ENCODE measurements at regions not wholly inside any gene's neighbourhood (a gene's known extent, or its start where the extent isn't known, plus 50 kb on each side); places are given as distances from the start of the nearest gene placed in this dataset.
"Not testable (repeated sequence)": the region's sequence is repeated elsewhere in the genome, so short reads cannot be mapped to it uniquely, and the experiment has no call there.

DNA sequence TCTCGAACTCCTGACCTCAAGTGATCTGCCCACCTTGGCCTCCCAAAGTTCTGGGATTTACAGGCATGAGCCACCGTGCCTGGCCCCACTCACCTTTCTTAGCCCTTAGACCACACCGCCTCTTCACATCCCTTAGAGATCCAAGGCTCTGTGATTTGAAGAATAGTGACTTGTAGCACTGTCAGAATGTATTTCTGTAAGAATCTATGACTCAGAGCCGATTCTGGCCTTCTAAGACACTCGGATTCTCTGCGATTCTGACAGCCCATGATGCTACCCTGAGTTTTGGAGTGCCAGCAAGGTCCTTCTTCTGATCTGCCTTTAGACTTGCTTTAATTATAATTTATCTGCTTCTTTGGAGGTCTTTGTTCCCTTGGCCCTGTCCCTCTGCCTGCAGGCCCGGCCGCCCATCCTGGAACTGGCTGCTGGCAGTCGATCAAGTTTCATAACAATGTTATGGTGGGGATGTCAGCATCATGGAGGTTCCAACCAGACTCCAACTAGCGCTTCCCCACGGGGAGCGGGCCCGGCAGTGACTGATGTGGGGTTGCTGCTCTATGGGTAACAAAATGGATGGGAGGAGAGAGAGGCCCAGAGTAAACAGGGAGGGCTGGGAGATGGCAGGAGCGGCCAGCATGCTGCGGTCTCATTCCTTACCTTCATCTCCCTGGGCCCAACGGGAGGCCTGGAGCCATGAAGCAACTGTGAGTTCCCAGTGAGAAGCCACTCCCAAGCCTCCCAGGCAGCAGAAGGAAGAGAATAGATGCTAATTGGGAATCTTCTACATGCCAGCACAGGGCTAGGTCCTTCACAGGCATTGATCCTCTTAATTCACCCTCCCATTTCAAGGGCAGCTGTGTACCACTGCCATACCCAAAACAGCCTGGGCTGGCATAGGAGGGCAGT is 55.7 kb upstream of the RASD2 start:
- Histone ChIP-seq H3K9me2 (ENCODE audit: insufficient read depth, low read length) (no peaks in the 10 kb centered on the region), H3K4me3 (ENCODE audit: low read length) (no peak overlapping the region), H3K9ac (ENCODE audit: low read length) (no peak overlapping the region), H2AFZ (ENCODE audit: low read depth, low read length) (no peak overlapping the region), H3K9me3 (ENCODE audit: low read length) (no peaks in the 10 kb centered on the region), H3K4me2 (ENCODE audit: low read length) (no peak overlapping the region), H3K27me3 (ENCODE audit: insufficient read depth, low read depth, low read length) (no peaks in the 10 kb centered on the region), H3K79me2 (replicated peaks; ENCODE audit: insufficient read depth, low read length) (no peaks in the 10 kb centered on the region), H4K20me1 (ENCODE audit: insufficient read depth) (no peaks in the 10 kb centered on the region), H3K27ac (ENCODE audit: low read length) (no peak overlapping the region), H3K36me3 (ENCODE audit: insufficient read depth, low read length) (no peaks in the 10 kb centered on the region), H3F3A (ENCODE audit: insufficient read depth, low read length, poor library complexity, severe bottlenecking) (no peaks in the 10 kb centered on the region)
- TF ChIP-seq EP300 (conservative IDR thresholded peaks at IDR 0.05; ENCODE audit: poor library complexity, severe bottlenecking) (no peak), EZH2 (IDR thresholded peaks at IDR 0.05; ENCODE audit: borderline replicate concordance, insufficient read depth, low read length, poor library complexity, severe bottlenecking) (no peak), POLR2AphosphoS5 (IDR thresholded peaks at IDR 0.05) (no peak)
- TF ChIP-seq, protein P1, sequence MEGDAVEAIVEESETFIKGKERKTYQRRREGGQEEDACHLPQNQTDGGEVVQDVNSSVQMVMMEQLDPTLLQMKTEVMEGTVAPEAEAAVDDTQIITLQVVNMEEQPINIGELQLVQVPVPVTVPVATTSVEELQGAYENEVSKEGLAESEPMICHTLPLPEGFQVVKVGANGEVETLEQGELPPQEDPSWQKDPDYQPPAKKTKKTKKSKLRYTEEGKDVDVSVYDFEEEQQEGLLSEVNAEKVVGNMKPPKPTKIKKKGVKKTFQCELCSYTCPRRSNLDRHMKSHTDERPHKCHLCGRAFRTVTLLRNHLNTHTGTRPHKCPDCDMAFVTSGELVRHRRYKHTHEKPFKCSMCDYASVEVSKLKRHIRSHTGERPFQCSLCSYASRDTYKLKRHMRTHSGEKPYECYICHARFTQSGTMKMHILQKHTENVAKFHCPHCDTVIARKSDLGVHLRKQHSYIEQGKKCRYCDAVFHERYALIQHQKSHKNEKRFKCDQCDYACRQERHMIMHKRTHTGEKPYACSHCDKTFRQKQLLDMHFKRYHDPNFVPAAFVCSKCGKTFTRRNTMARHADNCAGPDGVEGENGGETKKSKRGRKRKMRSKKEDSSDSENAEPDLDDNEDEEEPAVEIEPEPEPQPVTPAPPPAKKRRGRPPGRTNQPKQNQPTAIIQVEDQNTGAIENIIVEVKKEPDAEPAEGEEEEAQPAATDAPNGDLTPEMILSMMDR (IDR thresholded peaks at IDR 0.05; ENCODE audit: poor library complexity, severe bottlenecking), result no peak

DNA sequence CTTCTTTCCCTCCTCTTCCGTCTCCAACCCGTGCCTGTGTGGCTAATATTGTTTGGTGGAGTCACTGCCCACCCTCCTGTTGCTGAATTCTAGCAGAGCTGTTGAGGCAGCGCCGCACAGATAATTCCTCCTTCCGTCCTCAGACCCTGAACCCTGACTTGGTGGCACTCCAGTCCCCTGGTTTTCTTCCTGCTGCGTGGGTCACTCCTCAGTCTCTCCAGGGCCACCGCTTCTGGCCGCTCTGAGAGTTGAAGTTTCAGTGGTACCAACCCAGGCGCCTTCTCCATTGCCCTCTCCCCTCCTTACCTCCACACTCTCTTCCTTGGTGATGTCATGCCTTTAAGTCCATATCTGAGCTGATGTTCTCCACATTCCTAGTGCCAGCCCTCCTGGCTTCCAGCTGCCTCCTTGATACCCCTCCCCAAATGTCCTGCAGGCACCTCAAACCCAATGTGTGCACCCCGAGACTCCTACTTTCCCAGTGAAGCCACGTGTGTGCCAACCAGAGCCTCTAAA is 54.5 kb upstream of the RASD2 start:
- Histone ChIP-seq H3K27ac (ENCODE audit: low read length) (no peak overlapping the region), H4K20me1 (ENCODE audit: insufficient read depth) (no peaks in the 10 kb centered on the region), H3K79me2 (replicated peaks; ENCODE audit: insufficient read depth, low read length) (no peaks in the 10 kb centered on the region), H3K4me3 (ENCODE audit: low read length) (no peak overlapping the region), H2AFZ (ENCODE audit: low read depth, low read length) (no peak overlapping the region), H3F3A (ENCODE audit: insufficient read depth, low read length, poor library complexity, severe bottlenecking) (no peaks in the 10 kb centered on the region), H3K9ac (ENCODE audit: low read length) (no peak overlapping the region), H3K9me2 (ENCODE audit: insufficient read depth, low read length) (no peaks in the 10 kb centered on the region), H3K4me2 (ENCODE audit: low read length) (no peak overlapping the region), H3K27me3 (ENCODE audit: insufficient read depth, low read depth, low read length) (no peaks in the 10 kb centered on the region), H3K9me3 (ENCODE audit: low read length) (no peaks in the 10 kb centered on the region), H3K36me3 (ENCODE audit: insufficient read depth, low read length) (no peaks in the 10 kb centered on the region)
- TF ChIP-seq POLR2AphosphoS5 (IDR thresholded peaks at IDR 0.05), result no peak
- no peak for TF ChIP-seq SMC3 (conservative IDR thresholded peaks at IDR 0.05; ENCODE audit: poor library complexity)
- TF ChIP-seq MXI1 (conservative IDR thresholded peaks at IDR 0.05; ENCODE audit: poor library complexity, severe bottlenecking), result no peak
- TF ChIP-seq, protein P1 (IDR thresholded peaks at IDR 0.05; ENCODE audit: poor library complexity, severe bottlenecking), result no peak
- no peak for TF ChIP-seq TAF1 (IDR thresholded peaks at IDR 0.05; ENCODE audit: low read depth)
- TF ChIP-seq EZH2 (IDR thresholded peaks at IDR 0.05; ENCODE audit: borderline replicate concordance, insufficient read depth, low read length, poor library complexity, severe bottlenecking), result no peak
- no peak for TF ChIP-seq EP300 (conservative IDR thresholded peaks at IDR 0.05; ENCODE audit: poor library complexity, severe bottlenecking)
- TF ChIP-seq, protein P2, sequence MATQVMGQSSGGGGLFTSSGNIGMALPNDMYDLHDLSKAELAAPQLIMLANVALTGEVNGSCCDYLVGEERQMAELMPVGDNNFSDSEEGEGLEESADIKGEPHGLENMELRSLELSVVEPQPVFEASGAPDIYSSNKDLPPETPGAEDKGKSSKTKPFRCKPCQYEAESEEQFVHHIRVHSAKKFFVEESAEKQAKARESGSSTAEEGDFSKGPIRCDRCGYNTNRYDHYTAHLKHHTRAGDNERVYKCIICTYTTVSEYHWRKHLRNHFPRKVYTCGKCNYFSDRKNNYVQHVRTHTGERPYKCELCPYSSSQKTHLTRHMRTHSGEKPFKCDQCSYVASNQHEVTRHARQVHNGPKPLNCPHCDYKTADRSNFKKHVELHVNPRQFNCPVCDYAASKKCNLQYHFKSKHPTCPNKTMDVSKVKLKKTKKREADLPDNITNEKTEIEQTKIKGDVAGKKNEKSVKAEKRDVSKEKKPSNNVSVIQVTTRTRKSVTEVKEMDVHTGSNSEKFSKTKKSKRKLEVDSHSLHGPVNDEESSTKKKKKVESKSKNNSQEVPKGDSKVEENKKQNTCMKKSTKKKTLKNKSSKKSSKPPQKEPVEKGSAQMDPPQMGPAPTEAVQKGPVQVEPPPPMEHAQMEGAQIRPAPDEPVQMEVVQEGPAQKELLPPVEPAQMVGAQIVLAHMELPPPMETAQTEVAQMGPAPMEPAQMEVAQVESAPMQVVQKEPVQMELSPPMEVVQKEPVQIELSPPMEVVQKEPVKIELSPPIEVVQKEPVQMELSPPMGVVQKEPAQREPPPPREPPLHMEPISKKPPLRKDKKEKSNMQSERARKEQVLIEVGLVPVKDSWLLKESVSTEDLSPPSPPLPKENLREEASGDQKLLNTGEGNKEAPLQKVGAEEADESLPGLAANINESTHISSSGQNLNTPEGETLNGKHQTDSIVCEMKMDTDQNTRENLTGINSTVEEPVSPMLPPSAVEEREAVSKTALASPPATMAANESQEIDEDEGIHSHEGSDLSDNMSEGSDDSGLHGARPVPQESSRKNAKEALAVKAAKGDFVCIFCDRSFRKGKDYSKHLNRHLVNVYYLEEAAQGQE (IDR thresholded peaks at IDR 0.05; ENCODE audit: borderline replicate concordance), result no peak
- no peak for TF ChIP-seq RAD21 (conservative IDR thresholded peaks at IDR 0.05)

DNA sequence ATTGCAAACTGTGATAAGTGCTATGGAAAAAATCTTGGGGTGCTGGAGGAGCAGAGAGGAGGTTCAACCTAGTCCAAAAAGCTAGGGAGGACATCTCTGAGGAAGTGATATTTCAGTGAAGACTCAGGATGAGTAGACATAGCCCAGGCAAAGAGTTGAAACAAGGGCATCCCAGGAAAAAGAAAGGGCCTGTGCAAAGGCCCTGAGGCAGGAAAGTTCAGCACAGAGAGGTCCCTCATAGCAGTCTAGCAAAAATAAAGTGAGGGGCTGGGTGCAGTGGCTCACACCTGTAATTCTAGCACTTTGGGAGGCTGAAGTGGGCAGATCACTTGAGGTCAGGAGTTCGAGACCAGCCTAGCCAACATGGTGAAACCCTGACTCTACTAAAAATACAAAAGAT is 53.0 kb upstream of the RASD2 start:
- not testable (repeated sequence) for H4K20me1 ChIP-seq (ENCODE audit: insufficient read depth); H3K4me2 ChIP-seq (ENCODE audit: low read length)

More for the DNA sequence above, 53.0 kb upstream of the RASD2 start:
- H3K9ac ChIP-seq (ENCODE audit: low read length); H3K4me3 ChIP-seq (ENCODE audit: low read length); H3K9me3 ChIP-seq (ENCODE audit: low read length); H3K27ac ChIP-seq (ENCODE audit: low read length); H3K36me3 ChIP-seq (ENCODE audit: insufficient read depth, low read length); H3K27me3 ChIP-seq (ENCODE audit: insufficient read depth, low read depth, low read length); H3K9me2 ChIP-seq (ENCODE audit: insufficient read depth, low read length); H3F3A ChIP-seq (ENCODE audit: insufficient read depth, low read length, poor library complexity, severe bottlenecking); H2AFZ ChIP-seq (ENCODE audit: low read depth, low read length); H3K79me2 ChIP-seq (replicated peaks; ENCODE audit: insufficient read depth, low read length): not testable (repeated sequence)

Measured in neural cell (in vitro differentiated cells).